HUES64 (cell line): ENCODE measurements at regions not wholly inside any gene's neighbourhood (a gene's known extent, or its start where the extent isn't known, plus 50 kb on each side); places are given as distances from the start of the nearest gene placed in this dataset.

Experiments used
- H3K27ac ChIP-seq: 2 replicates; pipeline ENCODE4 v1.7.0; 2013; ENCODE audit warnings: low read depth, low read length, inconsistent platforms
- H3K27me3 ChIP-seq: 2 replicates; pipeline ENCODE4 v1.6.1; 2013; ENCODE audit warnings: mild to moderate bottlenecking, low read length; ENCODE audit not compliant: insufficient read depth
- H3K36me3 ChIP-seq: 2 replicates; pipeline ENCODE4 v1.6.1; 2013; ENCODE audit warnings: mild to moderate bottlenecking, low read length; ENCODE audit not compliant: insufficient read depth
- H3K4me1 ChIP-seq: 2 replicates; pipeline ENCODE4 v1.6.1; 2013; ENCODE audit warnings: mild to moderate bottlenecking, low read length, moderate library complexity; ENCODE audit not compliant: insufficient read depth
- H3K4me3 ChIP-seq: 2 replicates; pipeline ENCODE4 v1.5.1; 2013; ENCODE audit warnings: mild to moderate bottlenecking, low read length, moderate library complexity
- H3K9ac ChIP-seq: 2 replicates; pipeline ENCODE4 v1.6.1; 2013; ENCODE audit warnings: mild to moderate bottlenecking, low read depth, low read length
- H3K9me3 ChIP-seq: 2 replicates; pipeline ENCODE4 v1.6.1; 2013; ENCODE audit warnings: low read depth, low read length; ENCODE audit not compliant: insufficient read depth
- WGBS: fragments of 150-250, 120-280 bp; methylation state at CpG from one replicate; pipeline ENCODE4 v1.1.7; 2013; ENCODE audit warnings: missing lambda C conversion rate; 5-methylcytosine and 5-hydroxymethylcytosine counted together

DNA sequence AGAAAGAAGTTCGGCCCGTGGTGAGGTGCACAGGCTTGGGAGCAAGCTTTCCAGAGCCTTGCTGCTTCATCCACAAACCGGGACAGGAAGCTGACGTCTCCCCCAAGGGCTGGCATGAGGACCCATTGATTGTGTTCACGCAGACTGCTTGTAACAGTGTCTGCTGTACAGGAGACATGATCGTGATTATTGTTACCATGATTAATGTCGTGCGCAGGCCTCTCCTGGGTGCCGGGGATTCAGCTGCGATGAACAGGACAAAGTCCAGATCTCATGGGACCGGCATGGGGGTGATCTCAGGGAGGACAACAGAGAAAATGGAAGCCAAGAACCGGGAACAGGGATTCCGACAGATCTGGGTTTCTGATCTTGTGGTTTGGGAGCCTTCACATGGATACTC, 219.9 kb downstream of the BRD1 start:
- H3K9ac ChIP-seq: no peak overlapping the region
- H3K27ac ChIP-seq: no peak overlapping the region
- H3K4me3 ChIP-seq: no peak overlapping the region
- peaks cover 18% of the 10 kb centered on the region; the same call in 1 of the 2 replicates for H3K9me3 ChIP-seq
- no peaks in the 10 kb centered on the region for H3K4me1 ChIP-seq
- no peaks in the 10 kb centered on the region for H3K27me3 ChIP-seq
- H3K36me3 ChIP-seq: no peaks in the 10 kb centered on the region
- WGBS: 95% methylated on average over 13 of the region's 13 CpGs

DNA sequence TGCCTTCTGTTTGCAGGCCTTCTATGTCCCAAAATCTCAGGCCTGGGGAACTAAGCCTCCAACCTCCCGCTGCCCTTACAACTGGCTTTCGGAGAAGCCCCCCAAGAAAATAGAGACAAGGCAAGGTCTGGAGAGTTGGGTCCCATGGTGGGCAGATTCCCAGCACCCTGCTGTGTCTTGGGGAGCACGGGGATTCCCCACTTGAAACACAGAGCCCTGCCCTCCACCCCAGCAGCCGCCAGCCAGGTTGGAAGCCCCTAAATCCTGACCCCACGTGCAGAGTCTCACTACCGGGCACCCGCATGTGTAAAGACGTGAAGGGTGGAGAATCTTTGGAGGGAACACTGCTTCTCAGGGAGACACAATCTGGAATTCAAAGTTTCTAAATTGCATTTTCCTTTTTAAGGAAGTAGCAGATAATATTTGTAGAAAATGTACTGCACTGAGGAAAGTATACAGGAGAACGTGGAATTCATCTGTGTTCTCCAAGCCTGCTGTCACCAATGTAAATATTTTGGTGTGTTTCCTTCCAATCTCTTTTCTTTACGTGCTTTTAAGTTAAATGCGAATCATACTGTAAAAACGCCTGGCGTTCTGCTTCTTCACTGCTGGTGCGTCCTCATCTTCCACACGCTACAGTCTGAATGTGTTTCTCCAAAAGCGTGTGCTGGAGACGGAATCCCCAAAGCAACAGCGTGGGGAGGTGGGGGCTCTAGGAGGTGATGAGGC, 220.9 kb downstream of the BRD1 start:
- no peak overlapping the region for H3K9ac ChIP-seq
- no peaks in the 10 kb centered on the region for H3K27me3 ChIP-seq
- no peaks in the 10 kb centered on the region for H3K36me3 ChIP-seq
- no peak overlapping the region for H3K27ac ChIP-seq
- peaks cover 18% of the 10 kb centered on the region; the same call in 1 of the 2 replicates for H3K9me3 ChIP-seq
- no peak overlapping the region for H3K4me3 ChIP-seq
- WGBS: 95% methylated on average over 18 of the region's 18 CpGs
- no peaks in the 10 kb centered on the region for H3K4me1 ChIP-seq

GRCh38 chr22:49604732-49605302, 222.9 kb downstream of the BRD1 start:
- peaks cover 14% of the 10 kb centered on the region; the same call in 1 of the 2 replicates for H3K9me3 ChIP-seq
- no peak overlapping the region for H3K4me3 ChIP-seq
- WGBS: 95% methylated on average over 3 of the region's 3 CpGs

DNA sequence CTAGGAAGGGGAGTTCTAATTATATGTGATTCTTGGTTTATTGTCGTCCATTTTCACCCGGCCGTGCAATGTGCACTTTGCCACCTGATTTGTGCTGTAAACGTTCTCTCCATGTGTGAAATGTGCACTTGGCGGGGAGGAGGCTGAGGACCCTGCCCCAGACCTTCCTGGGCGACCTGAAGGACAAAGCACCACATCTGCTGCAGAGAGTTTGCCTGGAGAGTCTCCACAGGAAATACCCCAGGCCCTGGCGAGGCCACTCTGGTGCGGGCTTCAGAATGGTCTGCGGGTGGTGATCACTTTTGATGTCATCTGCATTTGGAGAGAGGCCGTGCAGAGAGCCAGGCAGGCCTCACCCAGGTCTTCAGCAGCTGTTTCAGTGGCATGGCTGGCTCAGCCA, 224.7 kb downstream of the BRD1 start:
- no peaks in the 10 kb centered on the region for H3K36me3 ChIP-seq
- H3K4me3 ChIP-seq: no peak overlapping the region
- H3K27me3 ChIP-seq: no peaks in the 10 kb centered on the region
- H3K9ac ChIP-seq: no peak overlapping the region
- no peaks in the 10 kb centered on the region for H3K4me1 ChIP-seq
- 92% methylated on average over 10 of the region's 10 CpGs for WGBS
- no peak overlapping the region for H3K27ac ChIP-seq
- H3K9me3 ChIP-seq: peaks cover 14% of the 10 kb centered on the region; the same call in 1 of the 2 replicates

More at GRCh38 chr22:49604732-49605302, 222.9 kb downstream of the BRD1 start:
- no peaks in the 10 kb centered on the region for H3K4me1 ChIP-seq
- H3K27ac ChIP-seq: no peak overlapping the region
- no peaks in the 10 kb centered on the region for H3K27me3 ChIP-seq
- H3K36me3 ChIP-seq: no peaks in the 10 kb centered on the region
- no peak overlapping the region for H3K9ac ChIP-seq

DNA sequence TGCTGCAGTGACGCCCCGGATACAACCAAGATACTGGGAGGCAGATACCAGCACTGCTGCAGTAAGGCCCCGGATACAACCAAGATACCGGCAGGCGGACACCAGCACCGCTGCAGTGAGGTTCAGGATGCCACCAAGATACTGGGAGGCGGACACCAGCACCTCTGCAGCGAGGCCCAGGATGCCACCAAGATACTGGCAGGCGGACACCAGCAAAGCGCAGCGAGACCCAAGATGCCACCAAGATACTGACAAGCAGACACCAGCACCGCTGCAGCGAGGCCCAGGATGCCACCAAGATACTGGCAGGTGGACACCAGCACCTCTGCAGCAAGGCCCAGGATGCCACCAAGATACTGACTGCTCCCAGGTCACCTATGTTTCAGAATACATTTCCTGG, 225.2 kb downstream of the BRD1 start:
- 97% methylated on average over 13 of the region's 13 CpGs for WGBS
- H3K4me1 ChIP-seq: no peaks in the 10 kb centered on the region

DNA sequence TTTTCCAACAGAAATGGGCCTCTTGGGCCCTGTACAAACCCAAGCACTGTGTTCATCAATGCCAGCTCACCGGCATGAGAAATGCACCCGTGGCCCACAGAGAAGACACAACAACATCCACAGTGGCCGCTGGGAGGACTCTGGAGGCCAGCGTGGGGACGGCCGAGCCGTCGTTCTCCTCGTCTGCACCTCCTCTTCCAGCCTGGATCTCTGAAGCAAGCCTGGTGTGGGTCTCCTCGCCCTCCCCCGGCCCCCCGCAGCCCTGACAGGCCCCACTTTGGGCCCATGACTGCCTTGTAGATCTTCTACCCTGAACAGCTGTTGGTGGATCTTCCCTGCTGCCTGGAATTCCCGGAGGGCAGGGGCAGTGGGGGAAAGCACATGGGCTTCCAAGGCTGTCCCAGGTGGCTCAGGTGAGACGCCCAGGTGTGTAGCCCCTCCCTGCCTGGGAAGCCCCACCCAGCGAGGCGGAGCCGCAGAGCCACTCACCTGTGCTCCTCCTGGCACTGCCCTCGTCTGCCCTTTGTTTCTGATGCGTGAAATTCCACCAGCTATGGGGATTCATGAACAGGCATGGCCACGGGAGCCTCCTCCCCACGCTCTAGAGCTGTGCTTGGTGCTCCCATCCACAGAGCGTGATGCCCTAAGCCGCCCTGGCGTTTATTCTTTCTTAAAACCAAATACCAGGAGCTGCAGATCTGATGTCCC, 225.9 kb downstream of the BRD1 start:
- Histone ChIP-seq H3K9ac (no peak overlapping the region), H3K36me3 (no peaks in the 10 kb centered on the region), H3K27me3 (no peaks in the 10 kb centered on the region), H3K4me1 (no peaks in the 10 kb centered on the region), H3K27ac (no peak overlapping the region), H3K4me3 (no peak overlapping the region), H3K9me3 (peaks cover 14% of the 10 kb centered on the region; the same call in 1 of the 2 replicates)
- 94% methylated on average over 24 of the region's 24 CpGs for WGBS

More for the DNA sequence above, 225.2 kb downstream of the BRD1 start:
- no peak overlapping the region for H3K27ac ChIP-seq
- no peak overlapping the region for H3K9ac ChIP-seq
- H3K9me3 ChIP-seq: peaks cover 14% of the 10 kb centered on the region; the same call in 1 of the 2 replicates
- H3K4me3 ChIP-seq: no peak overlapping the region
- H3K27me3 ChIP-seq: no peaks in the 10 kb centered on the region
- no peaks in the 10 kb centered on the region for H3K36me3 ChIP-seq

GRCh38 chr22:49600891-49601431, 226.7 kb downstream of the BRD1 start:
- H3K9me3 ChIP-seq: peaks cover 14% of the 10 kb centered on the region; the same call in 1 of the 2 replicates
- no peaks in the 10 kb centered on the region for H3K36me3 ChIP-seq
- WGBS: 93% methylated on average over 13 of the region's 13 CpGs
- no peaks in the 10 kb centered on the region for H3K27me3 ChIP-seq
- no peak overlapping the region for H3K9ac ChIP-seq
- no peaks in the 10 kb centered on the region for H3K4me1 ChIP-seq
- no peak overlapping the region for H3K27ac ChIP-seq
- H3K4me3 ChIP-seq: no peak overlapping the region

DNA sequence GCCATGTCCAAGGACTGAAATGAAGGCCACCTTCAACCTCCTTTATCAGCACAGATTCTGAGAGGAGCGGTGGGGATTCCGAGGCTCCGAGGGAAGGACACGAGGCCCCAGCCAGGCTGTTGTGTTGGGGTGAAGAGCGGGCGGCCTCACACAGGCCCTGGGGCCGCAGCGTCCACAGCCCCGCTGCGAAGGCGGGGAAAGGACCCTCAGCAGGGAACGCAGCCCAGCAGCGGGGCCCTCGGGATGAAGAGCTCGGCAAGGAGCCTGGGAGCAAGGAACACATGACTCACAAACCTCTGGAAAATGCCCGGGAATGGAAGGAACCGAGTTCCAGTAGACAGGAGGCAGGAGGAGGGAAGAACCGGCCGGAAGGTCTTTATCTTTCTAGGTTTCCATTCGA, 227.2 kb downstream of the BRD1 start:
- WGBS: 88% methylated on average over 20 of the region's 20 CpGs
- Histone ChIP-seq H3K9me3 (peaks cover 9% of the 10 kb centered on the region; the same call in 1 of the 2 replicates), H3K4me3 (no peak overlapping the region), H3K27ac (no peak overlapping the region), H3K36me3 (no peaks in the 10 kb centered on the region), H3K4me1 (no peaks in the 10 kb centered on the region), H3K9ac (no peak overlapping the region), H3K27me3 (no peaks in the 10 kb centered on the region)

DNA sequence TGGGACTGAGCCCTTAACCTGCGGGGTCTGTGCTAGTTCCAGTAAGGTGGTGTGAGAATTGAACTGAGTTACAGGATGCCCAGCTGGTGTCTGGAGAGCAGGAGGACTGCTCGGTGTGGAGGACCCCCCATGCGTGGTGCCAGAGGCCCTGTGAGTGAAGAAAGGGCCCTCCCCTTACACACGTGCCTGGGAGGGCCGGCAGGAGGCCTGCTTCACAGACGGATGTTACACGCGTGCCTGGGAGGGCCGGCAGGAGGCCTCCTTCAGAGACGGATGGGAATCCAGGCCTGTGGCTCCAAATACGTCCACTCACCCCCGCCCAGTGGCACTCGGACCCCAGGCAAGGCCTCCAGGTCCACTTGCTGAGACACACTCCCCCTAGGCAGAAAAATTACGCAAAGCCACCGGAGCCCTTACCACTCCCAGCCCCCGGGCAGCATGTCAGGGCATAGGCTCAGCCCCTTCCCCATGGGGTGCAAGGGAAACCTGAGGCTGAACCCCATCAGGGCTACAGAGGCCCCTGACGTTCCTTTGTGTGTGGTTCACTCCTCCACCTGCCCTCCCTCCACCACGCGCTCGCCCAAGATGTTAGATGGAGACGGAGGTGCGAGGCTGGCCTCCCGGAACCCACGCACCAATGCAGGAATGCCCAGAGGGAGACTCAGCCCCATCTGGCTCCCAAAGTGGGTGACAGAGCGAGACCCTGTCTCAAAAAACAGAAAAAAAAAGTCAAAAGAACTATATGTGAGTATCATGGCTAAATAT, 227.8 kb downstream of the BRD1 start:
- Histone ChIP-seq H3K4me1 (no peaks in the 10 kb centered on the region), H3K4me3 (no peak overlapping the region), H3K27me3 (no peaks in the 10 kb centered on the region), H3K36me3 (no peaks in the 10 kb centered on the region), H3K27ac (no peak overlapping the region), H3K9me3 (peaks cover 8% of the 10 kb centered on the region; the same call in 1 of the 2 replicates), H3K9ac (no peak overlapping the region; the same call in 1 of the 2 replicates)
- WGBS: 95% methylated on average over 25 of the region's 25 CpGs

DNA sequence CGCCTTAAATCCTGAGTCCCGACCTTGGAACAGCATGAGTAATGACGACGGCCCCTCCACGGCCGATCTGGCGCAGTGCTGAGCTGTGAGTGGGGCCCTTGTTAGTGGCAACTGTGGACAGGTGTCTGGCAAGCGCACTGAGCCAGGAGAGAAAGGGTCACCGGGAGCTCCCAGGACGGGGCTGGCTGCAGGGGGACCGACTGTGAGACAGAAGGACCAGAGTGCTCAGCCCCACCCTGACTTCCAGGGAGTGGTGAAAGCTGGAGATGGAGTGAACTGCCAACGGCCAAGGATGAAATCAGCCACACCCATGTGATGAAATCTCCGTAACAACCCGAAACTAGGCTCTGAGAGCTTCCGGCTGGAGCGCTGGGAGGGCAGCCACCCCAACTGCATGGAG, 228.6 kb downstream of the BRD1 start:
- 93% methylated on average over 16 of the region's 16 CpGs for WGBS
- no peaks in the 10 kb centered on the region for H3K4me1 ChIP-seq
- H3K9me3 ChIP-seq: 0 out of 2 replicates have a peak, but pooled peaks cover under 1% of the 10 kb centered on the region
- H3K27ac ChIP-seq: no peak overlapping the region
- H3K4me3 ChIP-seq: no peak overlapping the region
- no peaks in the 10 kb centered on the region for H3K36me3 ChIP-seq
- H3K9ac ChIP-seq: no peak overlapping the region
- H3K27me3 ChIP-seq: no peaks in the 10 kb centered on the region
